GM12874 (cell line): ENCODE measurements at regions not wholly inside any gene's neighbourhood (a gene's known extent, or its start where the extent isn't known, plus 50 kb on each side); places are given as distances from the start of the nearest gene placed in this dataset.

Source experiments
- CTCF ChIP-seq: IDR thresholded peaks from 2 replicates; pipeline ENCODE4 v1.5.1; 2011; ENCODE audit warnings: low read depth, mild to moderate bottlenecking, control low read depth, low read length, moderate library complexity; ENCODE audit not compliant: insufficient read depth

- no peak for TF ChIP-seq CTCF
Measured at GRCh38 chr11:98507208-98507607, 513.5 kb upstream of the CNTN5 start.

- no peak for TF ChIP-seq CTCF
Measured at GRCh38 chr11:98512938-98513337, 507.8 kb upstream of the CNTN5 start.

- TF ChIP-seq CTCF, result no peak
Measured at GRCh38 chr11:98531576-98531975, 489.2 kb upstream of the CNTN5 start.

- TF ChIP-seq CTCF, result no peak
Measured at GRCh38 chr11:98536023-98536422, 484.7 kb upstream of the CNTN5 start.

- no peak for TF ChIP-seq CTCF
Measured at GRCh38 chr11:98545544-98546175, 475.1 kb upstream of the CNTN5 start.

- TF ChIP-seq CTCF, result no peak
Measured at GRCh38 chr11:98549571-98549970, 471.2 kb upstream of the CNTN5 start.

GRCh38 chr11:98559961-98560360, 460.8 kb upstream of the CNTN5 start:
- no peak for TF ChIP-seq CTCF
